ENCODE measurements at regions not wholly inside any gene's neighbourhood (a gene's known extent, or its start where the extent isn't known, plus 50 kb on each side); places are given as distances from the start of the nearest gene placed in this dataset.

- no peak for TF ChIP-seq CHD7 (IDR thresholded peaks at IDR 0.05; ENCODE audit: insufficient replicate concordance, low read length)
- no peak for TF ChIP-seq SUZ12 (IDR thresholded peaks at IDR 0.05; ENCODE audit: low read length)
- TF ChIP-seq EZH2 (IDR thresholded peaks at IDR 0.05; ENCODE audit: low read depth, low read length, severe bottlenecking) = no peak
- no peak for TF ChIP-seq CTBP2 (IDR thresholded peaks at IDR 0.05; ENCODE audit: borderline replicate concordance, insufficient read depth, insufficient read length, low read length)
- TF ChIP-seq RAD21 (IDR thresholded peaks at IDR 0.05 in 1 of 2, conservative IDR thresholded peaks at IDR 0.05 in 1 of 2; ENCODE audit: low read depth in 2 of 2, low read length in 2 of 2) = no peak
- TF ChIP-seq SP2 (IDR thresholded peaks at IDR 0.05; ENCODE audit: low read length) = no peak
- no peak for TF ChIP-seq TEAD4 (IDR thresholded peaks at IDR 0.05; ENCODE audit: low read depth, low read length)
- TF ChIP-seq CEBPB (IDR thresholded peaks at IDR 0.05; ENCODE audit: low read depth, low read length) = no peak
- no peak for TF ChIP-seq SIN3A (conservative IDR thresholded peaks at IDR 0.05 in 1 of 2, IDR thresholded peaks at IDR 0.05 in 1 of 2; ENCODE audit: low read depth in 1 of 2, low read length in 2 of 2)
Measured at GRCh38 chr4:24315056-24315455, 269.3 kb downstream of the DHX15 start (continued).
